ENCODE measurements at regions not wholly inside any gene's neighbourhood (a gene's known extent, or its start where the extent isn't known, plus 50 kb on each side); places are given as distances from the start of the nearest gene placed in this dataset.

GRCh38 chr2:105449076-105449475 lies 50.2 kb upstream of the FHL2 start:
- Histone ChIP-seq H3K79me2 (ENCODE audit: control insufficient read depth, low read length) (no peaks in the 10 kb centered on the region), H3K9me3 (ENCODE audit: control insufficient read depth, insufficient read depth, low read length) (no peaks in the 10 kb centered on the region), H3K4me1 (ENCODE audit: control insufficient read depth, low read length) (no peaks in the 10 kb centered on the region), H3K27ac (ENCODE audit: low read depth, low read length) (no peak overlapping the region), H3K27me3 (ENCODE audit: control insufficient read depth, low read length) (peaks cover 2% of the 10 kb centered on the region; the same call in 1 of the 2 replicates), H3K36me3 (ENCODE audit: control insufficient read depth, low read length) (no peaks in the 10 kb centered on the region), H3K4me3 (ENCODE audit: low read length) (no peak overlapping the region), H3K4me2 (ENCODE audit: low read length) (no peak overlapping the region), H3K9me2 (replicated peaks; ENCODE audit: control insufficient read depth, low read length) (no peaks in the 10 kb centered on the region), H4K20me1 (ENCODE audit: control insufficient read depth, insufficient read depth, low read depth, low read length) (no peaks in the 10 kb centered on the region), H3F3A (ENCODE audit: control insufficient read depth, insufficient read depth) (no peaks in the 10 kb centered on the region)
- TF ChIP-seq CTCF (IDR thresholded peaks at IDR 0.05; ENCODE audit: low read depth, low read length, poor library complexity, severe bottlenecking) (no peak), EZH2phosphoT487 (IDR thresholded peaks at IDR 0.05; ENCODE audit: borderline replicate concordance, low read length) (no peak)

All from DOHH2 (cell line).